B cell (primary cell): ENCODE measurements at regions not wholly inside any gene's neighbourhood (a gene's known extent, or its start where the extent isn't known, plus 50 kb on each side); places are given as distances from the start of the nearest gene placed in this dataset.
"Not testable (repeated sequence)": the region's sequence is repeated elsewhere in the genome, so short reads cannot be mapped to it uniquely, and the experiment has no call there.

Source experiments
- ATAC-seq: fragments of 200-7000 bp; cut with Tn5 transposase; one replicate; pipeline ENCODE4 v1.10.0; 2021; ENCODE audit warnings: low read depth, mild to moderate bottlenecking, moderate number of reproducible peaks, moderate library complexity
- CTCF ChIA-PET: fragments of 350-600 bp; sonication (Branson Sonifier 250); formaldehyde crosslinking; loops from one replicate; lab custom pipeline; 2021; ENCODE audit warnings: antibody characterized with exemption, inconsistent platforms; lab: Charles Lee
- POLR2A ChIA-PET: fragments of 350-600 bp; sonication (Branson Sonifier 250); formaldehyde crosslinking; loops from one replicate; lab custom pipeline; 2021; ENCODE audit warnings: antibody characterized with exemption; lab: Charles Lee
- DNase-seq: peaks from one replicate; pipeline ENCODE4 v3.0.0; 2013
- H2AFZ ChIP-seq: 2 replicates; pipeline ENCODE4 v1.6.1; 2012; ENCODE audit warnings: mild to moderate bottlenecking, low read depth, low read length; ENCODE audit not compliant: insufficient read depth, poor library complexity, severe bottlenecking
- H3K27ac ChIP-seq, 2 donors: 1 replicate in 1 of 2; 2 replicates in 1 of 2; pipeline ENCODE4 v1.5.1; 2012 to 2013; ENCODE audit warnings: low read length in 2 of 2, mild to moderate bottlenecking in 2 of 2, moderate library complexity in 1 of 2
- H3K27me3 ChIP-seq, 4 experiments: fragments of 200-600 bp in 1 of 4; sonication (generic) in 1 of 4; replicated peaks in 1 of 4; 1 replicate in 2 of 4; 2 replicates in 2 of 4; pipeline versions ENCODE4 v1.6.1 to v1.7.0; 2013 to 2016; ENCODE audit warnings: low read length in 3 of 4, mild to moderate bottlenecking in 2 of 4, mixed read lengths in 1 of 4, moderate library complexity in 1 of 4; ENCODE audit not compliant: insufficient read depth in 4 of 4, control insufficient read depth in 3 of 4; ENCODE audit errors: control extremely low read depth in 1 of 4
- H3K36me3 ChIP-seq, 2 experiments: replicated peaks in 1 of 2; 1 replicate in 1 of 2; 2 replicates in 1 of 2; pipeline versions ENCODE4 v1.6.1 to v1.7.1; 2013; ENCODE audit warnings: low read length in 1 of 2; ENCODE audit not compliant: insufficient read depth in 2 of 2, control insufficient read depth in 1 of 2; ENCODE audit errors: control extremely low read depth in 1 of 2, extremely low read depth in 1 of 2
- H3K4me1 ChIP-seq, 2 donors: fragments of 200-600 bp in 1 of 2; sonication (generic) in 1 of 2; 1 replicate in 1 of 2; 2 replicates in 1 of 2; pipeline versions ENCODE4 v1.5.1 to v1.6.1; 2013 to 2017; ENCODE audit warnings: low read length in 2 of 2; ENCODE audit not compliant: control insufficient read depth in 2 of 2, insufficient read depth in 2 of 2
- H3K4me2 ChIP-seq: replicated peaks from 2 replicates; pipeline ENCODE3; 2012; ENCODE audit warnings: mild to moderate bottlenecking, low read depth, low read length; ENCODE audit not compliant: poor library complexity, severe bottlenecking
- H3K4me3 ChIP-seq, 5 experiments: fragments of 200-600 bp in 1 of 5; sonication (generic) in 1 of 5; 1 replicate in 3 of 5; 2 replicates in 2 of 5; pipeline versions ENCODE4 v1.5.1 to v1.7.0; 2011 to 2016; ENCODE audit warnings: low read length in 4 of 5, mild to moderate bottlenecking in 4 of 5, low read depth in 2 of 5, control low read depth in 1 of 5, moderate library complexity in 1 of 5; ENCODE audit not compliant: insufficient read depth in 1 of 5; ENCODE audit errors: control extremely low read depth in 1 of 5, extremely low read depth in 1 of 5
- H3K79me2 ChIP-seq: fragments of 200-600 bp; sonication (generic); one replicate; pipeline ENCODE4 v1.6.0; 2016; ENCODE audit warnings: low read length; ENCODE audit not compliant: control insufficient read depth, insufficient read depth
- H3K9ac ChIP-seq: fragments of 200-600 bp; sonication (generic); 2 replicates; pipeline ENCODE4 v1.6.1; 2017; ENCODE audit warnings: mild to moderate bottlenecking, low read length, moderate library complexity
- H3K9me3 ChIP-seq, 3 donors: one replicate each; pipeline versions ENCODE4 v1.6.1 to v1.7.1; 2013; ENCODE audit warnings: low read length in 2 of 3; ENCODE audit not compliant: control insufficient read depth in 2 of 3, insufficient read depth in 1 of 3; ENCODE audit errors: control extremely low read depth in 1 of 3
- H4K20me1 ChIP-seq: 2 replicates; pipeline ENCODE4 v1.6.0; 2012; ENCODE audit warnings: mild to moderate bottlenecking, low read length; ENCODE audit not compliant: insufficient read depth, control insufficient read depth, poor library complexity, severe bottlenecking
- H3K27ac Mint-ChIP-seq: one replicate; pipeline ENCODE4 v1.8.0; 2021; ENCODE audit warnings: mixed read lengths
- H3K27me3 Mint-ChIP-seq: one replicate; pipeline ENCODE4 v1.8.0; 2021; ENCODE audit warnings: mixed read lengths
- H3K4me1 Mint-ChIP-seq: one replicate; pipeline ENCODE4 v1.8.0; 2021; ENCODE audit warnings: mixed read lengths
- H3K4me3 Mint-ChIP-seq: one replicate; pipeline ENCODE4 v1.8.0; 2021; ENCODE audit warnings: mixed read lengths
- H3K9me3 Mint-ChIP-seq: one replicate; pipeline ENCODE4 v1.8.0; 2022; ENCODE audit warnings: mixed read lengths; ENCODE audit not compliant: insufficient read depth
- EZH2 ChIP-seq: IDR thresholded peaks from 2 replicates; pipeline ENCODE4 v1.6.1; 2012; ENCODE audit warnings: borderline replicate concordance, low read depth, mild to moderate bottlenecking, moderate library complexity, low read length; ENCODE audit not compliant: insufficient read depth, poor library complexity, severe bottlenecking
- WGBS: methylation state at CpG from one replicate; pipeline ENCODE4 v1.1.5; 2013; ENCODE audit warnings: missing lambda C conversion rate; ENCODE audit not compliant: insufficient coverage; 5-methylcytosine and 5-hydroxymethylcytosine counted together
- intact Hi-C: fragments of 100-400 bp; cut with micrococcal nuclease; formaldehyde crosslinking; loops from one replicate; pipeline ENCODE4 v1.10.0; 2022
- TF ChIP-seq, protein P1 (sequence below): fragments of 200-600 bp; IDR thresholded peaks from one replicate; pipeline ENCODE4 v1.8.0; 2022; ENCODE audit warnings: antibody characterized with exemption, mild to moderate bottlenecking

- no peaks in the 10 kb centered on the region for H3K9me3 Mint-ChIP-seq
- DNase-seq (no peak), ATAC-seq (no peak)
- peaks cover 9% of the 10 kb centered on the region for H3K27me3 Mint-ChIP-seq
- 99% methylated on average over 5 of the region's 5 CpGs for WGBS
- Histone ChIP-seq H3K79me2 (no peaks in the 10 kb centered on the region), H3K27ac (no peak overlapping the region), H3K9me3 (no peaks in the 10 kb centered on the region), H3K9ac (no peak overlapping the region), H4K20me1 (no peaks in the 10 kb centered on the region), H3K4me1 (no peaks in the 10 kb centered on the region), H3K36me3 (no peaks in the 10 kb centered on the region), H3K4me3 (no peak overlapping the region), H3K4me2 (no peak overlapping the region), H2AFZ (no peak overlapping the region), H3K27me3 (peaks cover 0 to 3% (median 0%) of the 10 kb centered on the region in 4 experiments)
- no peak overlapping the region for H3K4me3 Mint-ChIP-seq
- no peak overlapping the region for H3K27ac Mint-ChIP-seq
- intact Hi-C loops, result no loop called here
- TF ChIP-seq, protein P1, sequence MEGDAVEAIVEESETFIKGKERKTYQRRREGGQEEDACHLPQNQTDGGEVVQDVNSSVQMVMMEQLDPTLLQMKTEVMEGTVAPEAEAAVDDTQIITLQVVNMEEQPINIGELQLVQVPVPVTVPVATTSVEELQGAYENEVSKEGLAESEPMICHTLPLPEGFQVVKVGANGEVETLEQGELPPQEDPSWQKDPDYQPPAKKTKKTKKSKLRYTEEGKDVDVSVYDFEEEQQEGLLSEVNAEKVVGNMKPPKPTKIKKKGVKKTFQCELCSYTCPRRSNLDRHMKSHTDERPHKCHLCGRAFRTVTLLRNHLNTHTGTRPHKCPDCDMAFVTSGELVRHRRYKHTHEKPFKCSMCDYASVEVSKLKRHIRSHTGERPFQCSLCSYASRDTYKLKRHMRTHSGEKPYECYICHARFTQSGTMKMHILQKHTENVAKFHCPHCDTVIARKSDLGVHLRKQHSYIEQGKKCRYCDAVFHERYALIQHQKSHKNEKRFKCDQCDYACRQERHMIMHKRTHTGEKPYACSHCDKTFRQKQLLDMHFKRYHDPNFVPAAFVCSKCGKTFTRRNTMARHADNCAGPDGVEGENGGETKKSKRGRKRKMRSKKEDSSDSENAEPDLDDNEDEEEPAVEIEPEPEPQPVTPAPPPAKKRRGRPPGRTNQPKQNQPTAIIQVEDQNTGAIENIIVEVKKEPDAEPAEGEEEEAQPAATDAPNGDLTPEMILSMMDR, result no peak
- CTCF ChIA-PET, result no interaction called here
- no peaks in the 10 kb centered on the region for H3K4me1 Mint-ChIP-seq
- POLR2A ChIA-PET, result no interaction called here
Measured at GRCh38 chr10:27373566-27374160, 130.4 kb upstream of the RAB18 start.

GRCh38 chr10:27372095-27372494 lies 131.5 kb upstream of the ACBD5 start:
- Histone ChIP-seq H3K36me3 (no peaks in the 10 kb centered on the region), H4K20me1 (no peaks in the 10 kb centered on the region), H3K9me3 (no peaks in the 10 kb centered on the region), H3K27ac (no peak overlapping the region), H3K4me2 (no peak overlapping the region), H3K27me3 (peaks cover 0 to 3% (median 0%) of the 10 kb centered on the region in 4 experiments), H2AFZ (no peak overlapping the region), H3K9ac (no peak overlapping the region), H3K79me2 (no peaks in the 10 kb centered on the region), H3K4me3 (no peak overlapping the region), H3K4me1 (no peaks in the 10 kb centered on the region)
- Mint-ChIP-seq H3K27ac (no peak overlapping the region), H3K27me3 (peaks cover 5% of the 10 kb centered on the region), H3K4me1 (peaks cover 3% of the 10 kb centered on the region), H3K9me3 (no peaks in the 10 kb centered on the region), H3K4me3 (no peak overlapping the region)
- TF ChIP-seq EZH2, result no peak
- TF ChIP-seq, protein P1, result no peak
- DNase-seq (no peak), ATAC-seq (no peak)
- ChIA-PET CTCF (interaction anchor here (0.9 to 1.6 kb wide), 3 partner anchors 11 to 869 kb away, joined by 4 to 6 read pairs (median 4); no protein-coding TSS in a partner anchor), POLR2A (no interaction called here)
- WGBS, result 100% methylated on average over 2 of the region's 5 CpGs
- intact Hi-C loops, result no loop called here

DNA sequence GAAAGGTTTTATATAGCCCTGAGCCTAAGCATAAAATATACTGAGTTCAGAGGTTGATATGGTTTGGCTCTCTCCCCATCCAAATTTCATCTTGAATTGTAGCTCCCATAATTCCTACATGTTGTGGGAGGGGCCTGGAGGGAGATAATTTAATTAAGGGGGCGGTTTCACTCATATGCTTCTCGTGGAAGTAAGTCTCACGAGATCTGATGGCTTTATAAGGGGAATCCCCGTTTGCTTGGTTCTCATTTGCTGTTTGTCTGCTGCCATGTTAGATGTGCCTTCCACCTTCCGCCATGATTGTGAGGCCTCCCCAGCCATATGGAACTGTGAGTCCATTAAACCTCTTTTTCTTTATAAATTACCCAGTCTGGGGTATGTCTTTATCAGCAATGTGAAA lies 130.8 kb upstream of the ACBD5 start:
- 47% methylated on average over 3 of the region's 5 CpGs for WGBS
- intact Hi-C loops, result loop anchor here (2.0 kb wide), 1 partner anchor 285 kb away; no protein-coding TSS in a partner anchor
- H4K20me1 ChIP-seq, H3K4me1 ChIP-seq, H3K36me3 ChIP-seq, H3K27ac Mint-ChIP-seq, H3K27me3 Mint-ChIP-seq, H3K27ac ChIP-seq, H3K9me3 Mint-ChIP-seq, H2AFZ ChIP-seq, H3K4me2 ChIP-seq, POLR2A ChIA-PET, DNase-seq, ATAC-seq, H3K4me1 Mint-ChIP-seq, H3K27me3 ChIP-seq, H3K9ac ChIP-seq, H3K9me3 ChIP-seq, H3K4me3 Mint-ChIP-seq, H3K79me2 ChIP-seq, H3K4me3 ChIP-seq: not testable (repeated sequence)
- CTCF ChIA-PET, result interaction anchor here (1.6 kb wide), 1 partner anchor 10 kb away, joined by 6 read pairs; no protein-coding TSS in a partner anchor
